Activated naive CD4-positive, alpha-beta T cell treated with Interleukin-2 at 50 U/mL for 16 hours (primary cell): ENCODE measurements at regions not wholly inside any gene's neighbourhood (a gene's known extent, or its start where the extent isn't known, plus 50 kb on each side); places are given as distances from the start of the nearest gene placed in this dataset.

Experiments
- DNase-seq: peaks from one replicate; pipeline ENCODE4 v3.0.0-alpha.2; 2020

DNA sequence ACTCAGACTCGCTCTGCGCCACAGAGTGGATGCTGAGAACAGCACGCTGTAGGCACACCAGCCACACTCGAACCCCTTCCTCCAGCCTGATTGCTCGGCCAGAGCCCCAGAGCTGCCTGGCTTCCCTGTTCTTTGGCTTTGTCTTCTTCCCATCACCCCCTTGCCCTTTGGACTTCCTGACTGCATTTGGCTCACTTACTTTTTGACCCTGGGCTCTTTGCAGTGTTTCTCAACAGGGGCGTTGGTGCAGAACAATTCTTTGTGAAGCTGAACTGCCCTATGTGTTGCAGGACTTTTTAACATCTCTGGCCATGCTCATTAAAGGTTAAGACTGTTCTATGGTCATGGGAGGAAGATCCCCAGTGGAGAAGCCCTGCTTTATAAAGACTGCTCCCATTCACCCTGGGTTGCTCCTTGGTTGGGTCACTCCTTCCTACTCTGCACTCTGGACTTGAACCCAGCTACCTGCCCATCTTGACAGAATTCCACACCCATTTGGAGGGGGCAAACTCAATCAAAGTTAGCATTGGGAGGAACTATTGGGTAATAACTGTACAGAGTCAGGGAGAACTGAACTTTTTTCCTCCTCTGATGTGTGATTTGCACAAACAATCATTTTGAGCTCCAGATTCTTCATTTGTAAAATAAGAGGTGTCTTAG is 127.7 kb upstream of the PLEKHG7 start:
- no peak for DNase-seq

DNA sequence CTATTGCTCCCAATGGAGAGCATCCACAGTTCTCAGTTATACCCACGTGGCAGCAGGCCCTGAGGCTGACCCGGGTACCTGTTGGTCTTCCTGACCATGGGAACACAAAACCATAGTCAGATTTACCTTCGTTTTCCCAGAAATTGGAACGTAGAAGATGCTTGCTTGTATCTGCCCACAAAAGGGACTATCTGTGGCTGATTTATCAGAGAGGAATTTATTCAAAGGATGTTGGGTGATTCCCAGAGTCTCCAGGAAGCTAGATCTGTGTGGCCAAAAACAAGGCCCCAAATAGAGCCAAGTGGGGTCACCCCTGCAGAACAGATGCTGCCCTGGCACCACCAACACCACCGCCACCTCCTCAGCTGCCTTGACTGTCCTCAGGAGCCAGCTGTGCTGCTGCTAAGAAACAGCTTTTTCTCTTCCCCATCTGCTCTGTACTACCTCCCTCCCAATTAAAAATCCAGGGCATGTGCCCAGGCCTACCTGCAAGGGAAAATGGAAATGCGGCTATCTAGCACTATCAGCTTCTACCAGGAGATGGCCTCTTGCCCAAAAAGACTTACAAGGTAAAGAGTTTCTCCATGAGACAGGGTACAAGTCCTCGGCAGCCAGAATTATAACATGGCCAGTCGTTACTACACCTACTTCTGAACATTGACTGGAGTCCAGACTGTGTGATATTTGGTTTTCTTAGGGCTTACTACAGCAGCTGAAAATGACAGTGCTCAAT is 128.6 kb upstream of the PLEKHG7 start:
- DNase-seq: no peak

DNA sequence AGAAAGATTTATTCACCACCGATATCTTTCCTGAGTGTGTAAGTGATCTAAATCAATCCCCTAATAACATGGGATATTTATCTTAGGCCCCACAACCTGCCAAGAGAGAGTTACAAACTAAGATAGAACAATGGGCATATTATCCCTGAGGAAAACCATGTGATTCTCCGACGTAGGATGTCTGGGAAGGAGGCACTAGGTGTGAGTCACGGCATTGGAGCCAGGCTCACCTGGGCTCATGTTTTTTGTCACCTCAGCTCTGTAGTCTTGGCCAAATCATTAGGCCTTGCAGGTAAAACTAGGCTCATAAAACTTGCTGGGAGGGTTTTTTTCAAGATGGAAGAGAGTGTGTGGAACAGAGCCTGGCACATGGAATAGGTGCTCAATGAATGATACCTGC is 129.7 kb upstream of the PLEKHG7 start:
- DNase-seq: no peak

GRCh38 chr12:92571844-92572543 is 130.8 kb upstream of the PLEKHG7 start:
- no peak for DNase-seq

DNA sequence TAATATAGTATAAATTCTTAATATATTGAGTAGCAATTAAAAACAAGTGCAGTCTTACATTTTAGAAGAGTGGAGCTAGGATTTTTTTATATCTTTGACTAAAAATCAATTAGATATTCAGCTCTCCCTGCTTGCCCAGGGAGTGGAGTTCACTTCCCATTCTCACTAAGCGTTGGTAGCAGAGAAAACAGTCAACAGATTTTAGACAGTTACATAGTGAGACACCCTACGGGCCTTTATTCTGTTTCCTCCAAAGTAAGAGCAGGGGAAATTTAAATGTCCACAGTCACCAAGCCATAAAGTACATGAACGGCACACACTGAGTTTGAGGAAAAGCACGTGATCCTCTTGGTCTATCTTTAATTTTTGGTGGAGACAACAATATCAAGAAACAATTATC is 131.6 kb upstream of the PLEKHG7 start:
- no peak for DNase-seq

DNA sequence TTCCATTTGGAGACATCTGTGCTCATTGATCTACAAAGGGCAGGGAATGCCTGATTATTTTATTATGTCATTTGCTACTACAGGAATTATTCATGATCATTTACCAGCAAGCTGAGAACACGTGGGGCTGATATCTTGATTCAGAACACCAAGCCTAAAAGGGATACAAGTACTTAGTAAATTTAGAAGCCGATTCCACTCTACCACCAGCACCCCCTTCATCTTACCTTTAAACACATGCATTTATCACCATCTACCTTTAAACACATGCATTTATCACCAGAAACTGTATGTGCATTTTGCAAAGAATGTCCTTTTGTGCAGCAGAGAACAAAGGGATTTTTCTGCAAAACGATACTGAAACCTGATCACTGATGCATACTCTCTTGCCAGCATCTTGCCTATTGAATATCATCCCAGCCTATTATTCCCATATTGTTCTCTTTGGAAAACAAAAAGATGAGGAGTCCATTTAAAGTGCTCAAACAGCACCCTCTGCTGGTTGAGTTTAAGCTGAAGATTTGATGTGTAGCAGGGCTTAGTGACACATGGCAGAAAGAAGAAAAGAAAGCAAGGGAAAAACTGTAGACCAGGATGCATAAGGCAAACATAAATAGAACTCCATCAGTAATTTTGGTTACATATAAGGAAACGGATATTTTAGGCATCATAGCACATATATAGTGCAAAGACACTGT is 132.6 kb upstream of the PLEKHG7 start:
- peak; percentile 27 for DNase-seq

GRCh38 chr12:92568691-92569090 is 134.1 kb upstream of the PLEKHG7 start:
- no peak for DNase-seq

GRCh38 chr12:92566448-92567019 is 136.3 kb upstream of the PLEKHG7 start:
- no peak for DNase-seq

DNA sequence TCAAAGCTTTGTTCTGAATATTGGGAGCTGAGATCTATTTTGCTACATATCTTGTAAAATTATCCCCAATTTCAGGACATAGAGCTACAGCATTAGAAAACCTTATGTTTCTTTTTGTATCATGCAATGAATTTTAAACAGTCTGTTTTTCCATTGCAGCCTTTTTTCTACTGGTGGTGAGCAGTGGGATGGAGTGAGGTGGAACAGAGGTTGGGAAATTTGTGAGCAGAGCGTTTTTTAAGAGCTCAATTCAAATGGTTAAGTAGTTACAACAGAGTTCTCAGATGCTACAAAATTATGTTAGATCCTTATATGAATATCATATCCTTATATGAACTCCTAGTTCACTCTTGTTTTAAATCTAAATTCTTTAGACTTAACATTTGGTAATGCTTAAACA is 139.0 kb upstream of the PLEKHG7 start:
- DNase-seq: no peak

GRCh38 chr12:92562063-92562734 is 140.6 kb upstream of the PLEKHG7 start:
- DNase-seq: no peak

- DNase-seq: no peak
These were observed 141.3 kb upstream of the PLEKHG7 start for GRCh38 chr12:92561543-92561899.

- no peak for DNase-seq
These were observed 141.9 kb upstream of the PLEKHG7 start for GRCh38 chr12:92560713-92561542.

GRCh38 chr12:92558806-92559205 is 144.0 kb upstream of the PLEKHG7 start:
- DNase-seq: no peak

DNA sequence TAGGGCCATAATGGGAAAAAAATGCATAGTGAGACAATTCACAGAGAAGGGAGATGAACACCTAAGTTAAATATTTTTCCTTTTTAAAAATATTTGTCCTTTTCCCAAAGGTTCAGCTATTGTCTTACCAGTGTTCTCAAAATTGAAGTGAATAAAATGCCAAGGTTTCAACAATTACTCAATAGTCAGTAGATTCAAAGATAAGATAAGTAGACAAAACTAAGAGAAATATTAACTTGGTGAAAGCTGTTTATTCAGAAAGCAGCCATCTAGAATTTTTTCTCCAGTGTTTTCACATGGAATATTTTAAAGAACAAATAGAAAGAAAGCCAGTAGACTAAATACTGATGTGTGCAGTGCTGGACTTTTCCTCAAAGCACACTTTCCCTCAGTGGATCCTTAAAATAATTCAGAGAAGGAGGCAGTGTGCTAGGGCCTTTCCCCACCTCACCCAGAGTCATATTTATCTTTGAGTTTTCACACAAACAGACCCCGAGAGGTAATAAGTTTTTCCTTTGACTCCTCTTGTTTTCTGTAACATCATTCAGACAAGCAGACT is 144.5 kb upstream of the PLEKHG7 start:
- no peak for DNase-seq

GRCh38 chr12:92557422-92557724 is 145.4 kb upstream of the PLEKHG7 start:
- DNase-seq: no peak

GRCh38 chr12:92556637-92557421 is 146.0 kb upstream of the PLEKHG7 start:
- DNase-seq: no peak

- DNase-seq: no peak
These were observed 146.6 kb upstream of the PLEKHG7 start for GRCh38 chr12:92556141-92556540.

GRCh38 chr12:92554158-92555073 is 148.4 kb upstream of the PLEKHG7 start:
- DNase-seq: no peak

DNA sequence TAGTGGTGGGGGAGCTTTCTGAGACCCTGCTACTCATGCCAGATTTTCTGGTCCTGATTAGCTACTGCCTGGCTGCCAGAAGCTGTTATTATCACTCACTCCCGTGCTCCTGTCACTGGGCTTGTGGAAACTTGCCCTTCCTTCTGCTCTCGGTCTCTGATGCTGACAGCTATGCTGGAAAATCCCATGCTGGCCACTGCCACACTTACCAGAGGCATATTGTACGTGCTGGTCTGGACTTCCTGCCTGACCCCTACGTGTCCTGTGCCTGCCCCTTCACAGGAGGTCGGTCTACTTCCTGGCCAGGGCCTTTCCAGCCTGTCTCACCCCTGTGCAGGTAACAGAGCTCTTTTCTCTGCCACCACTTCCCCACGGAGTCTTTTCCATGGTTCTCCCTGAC is 149.4 kb upstream of the PLEKHG7 start:
- DNase-seq: no peak
